ENCODE measurements at regions not wholly inside any gene's neighbourhood (a gene's known extent, or its start where the extent isn't known, plus 50 kb on each side); places are given as distances from the start of the nearest gene placed in this dataset.
"Not testable (repeated sequence)": the region's sequence is repeated elsewhere in the genome, so short reads cannot be mapped to it uniquely, and the experiment has no call there.

DNA sequence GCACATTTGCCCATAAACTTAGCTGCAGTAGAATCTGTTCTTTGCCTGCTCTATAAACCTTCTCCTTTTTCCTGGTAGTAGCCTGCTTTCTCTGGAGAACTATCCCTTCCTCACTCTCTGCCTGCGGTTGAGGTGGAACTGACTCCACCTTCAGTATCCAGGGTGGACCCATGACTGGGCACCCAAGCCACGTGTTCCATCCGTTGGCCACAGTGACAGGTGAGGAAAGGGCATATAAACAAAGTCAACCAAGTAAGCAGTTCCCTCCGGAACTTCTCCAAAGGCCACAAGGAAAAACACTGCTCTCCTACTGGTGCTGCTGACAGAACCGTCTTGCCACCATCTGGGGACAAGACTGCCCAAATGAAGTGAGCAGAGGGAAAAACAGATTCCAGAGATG lies 218.8 kb downstream of the TFAP2A start:
- H3K9me3 Mint-ChIP-seq = peaks cover 7% of the 10 kb centered on the region
- no peak overlapping the region for H3K4me3 Mint-ChIP-seq
- H3K27me3 Mint-ChIP-seq = no peaks in the 10 kb centered on the region
- H3K27ac Mint-ChIP-seq = no peak overlapping the region
- no peak for DNase-seq
- CTCF ChIA-PET = no interaction called here
- no peaks in the 10 kb centered on the region for H3K4me1 Mint-ChIP-seq
- no peaks in the 10 kb centered on the region for H3K36me3 Mint-ChIP-seq

DNA sequence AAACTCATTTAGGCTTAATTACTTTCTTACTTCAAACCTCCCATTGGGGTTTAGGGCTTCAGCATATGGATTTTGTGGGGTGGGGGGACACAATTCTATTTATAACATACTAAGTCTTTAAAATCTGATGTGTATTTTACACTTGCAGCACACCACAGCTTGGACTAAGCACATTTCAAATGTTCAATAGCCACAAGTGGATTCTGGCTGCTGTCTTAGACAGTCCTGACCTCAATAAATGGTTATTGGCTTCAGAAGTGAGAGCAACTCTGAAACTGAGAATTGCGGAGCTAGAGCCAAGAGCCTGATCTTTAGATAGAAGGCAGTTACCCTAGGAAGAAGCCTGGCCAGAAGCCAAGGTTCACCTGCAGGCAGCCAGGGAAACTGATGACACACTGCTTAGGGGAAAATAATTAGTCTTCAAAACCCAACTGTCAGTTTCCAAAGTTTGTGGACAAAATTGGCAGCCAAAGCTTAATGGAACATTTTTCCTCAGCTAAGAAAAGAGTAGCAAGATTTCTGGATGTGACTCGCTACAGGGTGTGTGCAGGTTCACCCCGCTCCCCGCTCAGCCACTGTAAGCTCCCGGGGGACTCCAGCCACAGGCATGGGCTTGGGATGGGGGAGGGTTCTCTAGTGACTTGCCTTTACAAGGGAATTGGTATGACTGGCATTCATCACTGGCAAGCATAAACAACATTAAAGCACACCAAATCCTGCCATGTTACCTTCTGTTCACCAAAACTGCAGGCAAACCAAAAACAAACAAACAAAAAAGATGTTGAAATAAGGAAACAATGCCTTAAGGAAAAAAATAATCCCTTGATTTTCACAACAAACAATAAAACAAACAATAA lies 219.8 kb downstream of the TFAP2A start:
- Mint-ChIP-seq H3K27ac (no peak overlapping the region), H3K9me3 (peaks cover 2% of the 10 kb centered on the region), H3K36me3 (no peaks in the 10 kb centered on the region), H3K4me3 (no peak overlapping the region), H3K4me1 (no peaks in the 10 kb centered on the region), H3K27me3 (no peaks in the 10 kb centered on the region)
- DNase-seq = no peak
- CTCF ChIA-PET = no interaction called here

DNA sequence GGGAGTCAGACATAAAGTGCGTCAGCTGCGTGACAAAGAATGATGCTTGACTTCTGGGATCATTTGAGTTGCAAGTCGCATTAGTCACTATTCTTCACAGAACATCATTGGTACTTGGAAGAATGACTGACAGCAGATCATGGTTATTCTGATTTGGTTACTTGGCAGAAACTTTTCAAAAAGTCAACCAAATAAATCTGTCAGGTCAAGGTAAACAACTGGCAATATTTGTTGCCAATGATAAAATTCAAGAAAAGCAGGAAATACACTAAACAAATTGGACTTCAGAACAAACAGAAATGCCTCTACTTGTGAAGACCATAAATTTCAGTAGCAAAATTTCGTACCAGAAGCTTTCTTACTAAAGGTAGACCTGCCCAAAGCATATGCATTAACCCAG lies 221.6 kb downstream of the TFAP2A start:
- H3K36me3 Mint-ChIP-seq = no peaks in the 10 kb centered on the region
- DNase-seq = no peak
- H3K4me1 Mint-ChIP-seq = no peaks in the 10 kb centered on the region
- H3K27me3 Mint-ChIP-seq = no peaks in the 10 kb centered on the region
- H3K9me3 Mint-ChIP-seq = no peaks in the 10 kb centered on the region
- CTCF ChIA-PET = no interaction called here
- no peak overlapping the region for H3K27ac Mint-ChIP-seq
- no peak overlapping the region for H3K4me3 Mint-ChIP-seq

DNA sequence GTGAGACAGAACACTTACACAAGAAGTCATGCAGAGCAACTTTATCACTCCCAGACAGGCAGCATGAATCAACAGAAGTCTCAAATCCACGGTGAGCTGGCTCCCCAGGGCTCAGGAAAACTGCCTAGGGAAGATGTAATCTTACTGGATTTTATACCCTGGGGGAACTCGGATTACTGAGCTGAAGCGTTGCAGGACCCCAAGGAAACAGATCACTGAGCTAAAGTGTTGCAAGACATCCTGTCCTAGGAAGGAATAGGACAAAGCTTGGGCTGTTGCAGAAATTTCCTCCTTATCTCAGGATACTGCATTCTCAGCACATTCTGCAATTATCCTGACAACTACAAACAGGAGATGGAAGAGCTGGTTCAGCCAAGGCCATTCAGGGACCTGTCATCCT lies 224.8 kb downstream of the TFAP2A start:
- no peaks in the 10 kb centered on the region for H3K4me1 Mint-ChIP-seq
- no peak overlapping the region for H3K4me3 Mint-ChIP-seq
- peaks cover 4% of the 10 kb centered on the region for H3K9me3 Mint-ChIP-seq
- DNase-seq = no peak
- H3K27ac Mint-ChIP-seq = no peak overlapping the region
- no peaks in the 10 kb centered on the region for H3K27me3 Mint-ChIP-seq
- H3K36me3 Mint-ChIP-seq = no peaks in the 10 kb centered on the region
- CTCF ChIA-PET = no interaction called here

DNA sequence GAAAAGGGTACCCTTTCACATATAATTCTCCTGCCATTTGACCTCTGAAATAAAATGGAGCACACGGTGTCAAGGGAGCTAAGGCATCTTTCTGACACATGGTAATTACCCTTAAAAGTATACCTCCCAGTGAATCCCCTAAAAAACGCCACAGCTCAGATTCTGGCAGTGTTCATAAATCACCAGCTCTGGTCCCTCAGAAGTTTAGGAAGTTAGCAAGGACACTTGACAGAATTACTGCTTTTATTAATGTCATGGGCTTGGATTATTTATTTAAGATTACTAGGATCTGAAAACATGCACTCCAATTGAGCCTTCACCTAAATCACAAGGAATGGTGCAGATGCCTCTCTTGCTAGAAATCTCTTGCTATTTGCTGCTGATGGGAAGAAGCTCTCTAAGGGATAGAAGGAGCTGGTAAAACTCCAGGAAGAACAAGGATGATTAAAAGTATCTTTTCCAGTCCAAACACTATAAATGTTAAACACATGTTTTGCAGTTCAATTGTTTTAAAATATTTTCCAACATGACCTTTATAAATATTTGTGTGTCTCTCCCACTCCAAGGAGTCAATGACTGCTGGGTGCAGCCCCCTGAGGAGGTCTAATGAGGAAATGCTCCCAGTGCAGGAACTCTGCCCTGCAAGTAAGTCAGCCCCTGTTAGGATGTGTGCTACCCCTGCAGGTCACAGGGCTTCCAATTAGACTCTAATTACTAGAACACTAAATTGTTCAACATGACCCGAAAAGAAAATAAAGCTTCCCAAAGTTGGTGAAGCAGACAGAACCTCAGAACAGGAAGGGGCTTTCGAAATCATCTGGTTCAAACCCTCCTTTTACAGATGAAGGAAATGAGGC lies 230.3 kb downstream of the TFAP2A start:
- H3K9me3 Mint-ChIP-seq = peaks cover 4% of the 10 kb centered on the region
- no peaks in the 10 kb centered on the region for H3K36me3 Mint-ChIP-seq
- no peaks in the 10 kb centered on the region for H3K27me3 Mint-ChIP-seq
- H3K27ac Mint-ChIP-seq = no peak overlapping the region
- CTCF ChIA-PET = no interaction called here
- DNase-seq = no peak
- no peak overlapping the region for H3K4me3 Mint-ChIP-seq
- no peaks in the 10 kb centered on the region for H3K4me1 Mint-ChIP-seq

DNA sequence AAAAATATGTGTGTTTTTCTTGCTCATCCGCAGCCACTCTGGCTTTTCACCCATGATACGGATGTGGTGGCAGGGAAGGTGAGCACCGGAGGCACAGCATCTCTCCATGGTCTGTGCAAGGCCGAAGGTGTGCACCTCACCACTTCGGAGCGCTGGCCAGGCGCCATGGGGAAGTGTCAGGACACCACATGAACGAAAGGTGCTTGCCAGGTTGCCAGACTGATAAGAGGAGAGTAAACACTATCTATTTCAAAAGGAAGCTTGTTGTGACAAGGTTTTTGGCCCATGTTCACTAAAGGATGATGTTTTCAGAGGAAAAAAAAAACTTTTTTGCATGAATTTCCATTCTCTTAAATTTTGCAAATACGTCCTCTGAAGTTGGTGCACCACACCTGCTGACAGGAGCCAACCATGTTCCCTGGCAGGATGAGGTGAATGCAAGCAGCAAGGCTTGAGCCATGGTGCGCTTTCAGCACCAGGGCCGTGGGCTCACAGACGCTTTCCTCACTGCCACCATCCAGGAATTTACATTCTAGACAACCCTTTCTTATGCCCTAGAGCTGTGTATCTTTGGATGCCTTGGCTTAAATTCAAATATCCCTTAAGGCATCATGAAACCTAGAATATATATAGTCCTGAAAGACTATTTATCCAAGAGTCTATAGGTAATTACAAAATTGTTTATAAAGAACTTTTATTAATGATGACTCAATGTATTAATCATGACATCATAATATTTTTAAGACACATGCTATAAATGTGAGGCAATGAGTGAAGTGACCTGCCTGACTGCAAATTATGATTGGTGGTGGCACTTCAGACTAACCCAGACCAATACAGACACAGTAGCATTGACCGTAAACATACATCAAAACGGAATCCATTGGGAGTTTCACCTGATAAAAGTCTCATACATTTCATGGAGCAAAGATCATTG lies 234.5 kb downstream of the TFAP2A start:
- CTCF ChIA-PET = no interaction called here
- H3K36me3 Mint-ChIP-seq = no peaks in the 10 kb centered on the region
- H3K4me1 Mint-ChIP-seq = no peaks in the 10 kb centered on the region

DNA sequence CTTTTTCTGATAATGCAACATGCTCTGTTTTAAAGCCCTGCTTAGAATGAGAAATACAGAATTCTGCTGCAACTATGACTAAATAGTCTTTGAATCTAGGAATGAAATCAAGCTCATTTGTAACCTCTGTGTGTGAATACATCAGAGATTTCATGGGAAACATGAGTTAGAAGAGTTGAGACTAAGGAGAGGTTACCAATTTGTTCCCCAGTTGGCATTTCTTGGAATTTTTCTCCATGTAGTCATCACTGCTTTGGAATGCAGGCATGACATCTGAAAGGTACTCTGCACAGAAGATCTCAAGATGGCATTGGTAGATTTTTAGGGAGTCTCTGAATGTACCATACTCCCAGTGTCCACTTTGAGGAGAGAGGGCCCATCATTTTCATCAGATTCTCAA lies 237.2 kb downstream of the TFAP2A start:
- H3K27ac Mint-ChIP-seq = no peak overlapping the region
- H3K9me3 Mint-ChIP-seq = peaks cover under 1% of the 10 kb centered on the region
- no peaks in the 10 kb centered on the region for H3K4me1 Mint-ChIP-seq
- no peak for DNase-seq
- no peaks in the 10 kb centered on the region for H3K36me3 Mint-ChIP-seq
- no peaks in the 10 kb centered on the region for H3K27me3 Mint-ChIP-seq
- CTCF ChIA-PET = no interaction called here
- no peak overlapping the region for H3K4me3 Mint-ChIP-seq

More for the DNA sequence above, 234.5 kb downstream of the TFAP2A start:
- no peak overlapping the region for H3K27ac Mint-ChIP-seq
- H3K4me3 Mint-ChIP-seq = no peak overlapping the region
- no peaks in the 10 kb centered on the region for H3K27me3 Mint-ChIP-seq
- DNase-seq = no peak
- H3K9me3 Mint-ChIP-seq = peaks cover 2% of the 10 kb centered on the region

DNA sequence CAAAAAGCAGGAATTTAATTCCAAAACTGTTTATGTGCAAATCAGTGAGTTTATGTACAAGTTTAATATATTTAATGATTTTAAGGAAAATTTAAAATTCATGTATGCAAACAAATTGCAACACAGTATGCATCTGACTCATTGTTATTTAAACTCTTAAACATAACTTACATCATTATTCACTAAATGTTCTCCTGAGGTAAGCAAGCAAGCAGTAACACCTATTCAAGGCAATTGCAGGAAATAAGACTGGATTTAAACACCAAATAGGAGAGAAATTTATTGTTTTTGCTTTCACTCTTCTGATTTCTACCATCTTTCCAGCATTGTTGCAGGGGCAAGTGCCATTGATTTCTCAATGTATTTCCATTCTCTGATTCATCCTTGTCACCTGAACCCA lies 239.5 kb downstream of the TFAP2A start:
- Mint-ChIP-seq H3K27ac (no peak overlapping the region), H3K9me3 (peaks cover 9% of the 10 kb centered on the region), H3K4me3 (no peak overlapping the region), H3K36me3 (no peaks in the 10 kb centered on the region), H3K27me3 (no peaks in the 10 kb centered on the region), H3K4me1 (no peaks in the 10 kb centered on the region)
- DNase-seq = no peak
- CTCF ChIA-PET = no interaction called here

DNA sequence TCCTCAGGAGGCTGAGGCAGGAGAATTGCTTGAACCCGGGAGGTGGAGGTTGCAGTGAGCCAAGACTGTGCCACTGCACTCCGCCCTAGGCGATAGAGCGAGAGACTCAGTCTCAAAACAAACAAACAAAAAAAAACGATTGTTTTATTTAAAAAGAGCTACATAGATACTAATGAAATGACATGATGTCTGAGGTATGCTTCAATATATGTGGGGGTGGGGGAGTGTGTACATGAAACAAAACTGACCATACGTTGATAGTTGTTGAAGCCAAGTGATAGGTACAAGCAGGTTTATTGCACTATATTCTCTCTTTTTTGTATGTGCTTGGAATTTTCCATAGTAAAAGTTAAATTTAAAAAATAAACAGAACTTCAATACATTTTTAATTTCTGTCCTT lies 240.1 kb downstream of the TFAP2A start:
- H3K27ac Mint-ChIP-seq = no peak overlapping the region
- H3K27me3 Mint-ChIP-seq = no peaks in the 10 kb centered on the region
- no peak for DNase-seq
- no peaks in the 10 kb centered on the region for H3K36me3 Mint-ChIP-seq
- no peak overlapping the region for H3K4me3 Mint-ChIP-seq
- CTCF ChIA-PET = no interaction called here
- no peaks in the 10 kb centered on the region for H3K4me1 Mint-ChIP-seq
- H3K9me3 Mint-ChIP-seq = peaks cover 9% of the 10 kb centered on the region

DNA sequence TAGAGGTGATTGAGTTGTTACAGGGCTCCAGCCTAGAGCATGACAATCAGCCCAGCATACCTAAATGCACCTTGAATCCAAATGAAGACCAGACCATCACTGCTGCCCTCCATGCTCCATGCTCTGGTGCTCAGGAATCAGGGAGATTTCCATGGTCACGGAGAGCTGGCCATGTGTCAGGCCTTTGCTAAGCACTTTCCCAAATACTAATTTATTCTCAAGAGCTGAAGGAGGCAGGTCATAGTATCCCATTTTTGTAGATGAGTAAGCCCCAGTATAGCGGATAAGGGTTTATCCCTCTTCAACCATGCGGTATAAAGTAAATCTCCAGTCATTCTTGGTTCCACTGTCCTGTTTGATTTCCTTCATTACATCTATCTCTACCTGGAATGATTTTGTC lies 240.8 kb downstream of the TFAP2A start:
- no peaks in the 10 kb centered on the region for H3K27me3 Mint-ChIP-seq
- CTCF ChIA-PET = no interaction called here

DNA sequence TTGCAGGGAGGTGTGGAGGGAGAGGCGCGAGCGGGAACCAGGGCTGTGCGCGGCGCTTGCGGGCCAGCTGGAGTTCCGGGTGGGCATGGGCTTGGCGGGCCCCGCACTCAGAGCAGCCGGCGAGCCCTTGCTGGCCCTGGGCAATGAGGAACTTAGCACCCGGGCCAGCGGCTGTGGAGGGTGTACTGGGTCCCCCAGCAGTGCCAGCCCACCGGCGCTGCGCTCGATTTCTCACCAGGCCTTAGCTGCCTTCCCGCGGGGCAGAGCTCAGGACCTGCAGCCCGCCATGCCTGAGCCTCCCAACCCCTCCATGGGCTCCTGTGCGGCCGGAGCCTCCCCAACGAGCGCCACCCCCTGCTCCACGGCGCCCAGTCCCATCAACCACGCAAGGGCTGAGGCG lies 243.2 kb downstream of the TFAP2A start:
- H3K4me1 Mint-ChIP-seq, H3K4me3 Mint-ChIP-seq, H3K27me3 Mint-ChIP-seq, H3K27ac Mint-ChIP-seq, DNase-seq, H3K9me3 Mint-ChIP-seq, H3K36me3 Mint-ChIP-seq, CTCF ChIA-PET: not testable (repeated sequence)

More for the DNA sequence above, 240.8 kb downstream of the TFAP2A start:
- H3K4me1 Mint-ChIP-seq = no peaks in the 10 kb centered on the region
- peaks cover 9% of the 10 kb centered on the region for H3K9me3 Mint-ChIP-seq
- no peak overlapping the region for H3K4me3 Mint-ChIP-seq
- H3K36me3 Mint-ChIP-seq = no peaks in the 10 kb centered on the region
- no peak for DNase-seq
- no peak overlapping the region for H3K27ac Mint-ChIP-seq

DNA sequence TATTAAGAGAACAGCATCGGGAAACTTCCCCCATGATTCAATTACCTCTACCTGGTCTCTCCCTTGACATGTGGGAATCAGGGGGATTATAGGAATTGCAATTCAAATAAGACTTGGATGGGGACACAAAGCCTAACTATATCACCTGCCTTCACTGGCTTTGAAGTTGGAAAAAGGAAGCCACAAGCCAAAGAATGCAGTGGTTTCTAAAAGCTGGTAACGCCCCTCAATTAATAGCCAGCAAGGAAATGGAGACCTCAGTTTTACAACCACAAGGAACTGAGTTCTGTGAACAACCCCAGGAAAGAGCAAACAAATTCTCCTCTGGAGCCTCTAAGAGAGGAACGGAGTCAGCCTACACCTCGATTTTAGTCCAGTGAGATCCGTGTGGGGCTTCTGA lies 244.1 kb downstream of the TFAP2A start:
- DNase-seq = no peak
- Mint-ChIP-seq H3K27ac (no peak overlapping the region), H3K36me3 (no peaks in the 10 kb centered on the region), H3K4me1 (no peaks in the 10 kb centered on the region), H3K9me3 (peaks cover 9% of the 10 kb centered on the region), H3K27me3 (no peaks in the 10 kb centered on the region), H3K4me3 (no peak overlapping the region)
- CTCF ChIA-PET = no interaction called here

DNA sequence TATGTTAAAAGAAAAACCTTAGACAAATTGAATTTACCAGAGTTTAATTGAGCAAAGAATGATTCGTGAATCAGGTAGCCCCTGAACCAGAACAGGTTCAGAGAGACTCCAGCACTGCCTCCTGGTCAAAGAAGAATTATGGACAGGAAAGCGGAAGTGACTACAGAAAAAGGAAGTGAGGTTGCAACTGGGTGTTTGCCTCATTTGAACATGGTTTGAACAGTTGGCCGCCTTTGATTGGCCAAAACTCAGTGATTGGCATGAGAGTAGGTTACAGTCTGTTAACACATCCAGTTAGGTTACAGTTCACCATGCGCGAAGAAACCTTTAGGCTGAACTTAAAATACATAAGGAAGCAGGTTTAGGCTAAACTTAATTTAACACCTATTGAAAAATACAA lies 248.8 kb downstream of the TFAP2A start:
- H3K4me1 Mint-ChIP-seq = no peaks in the 10 kb centered on the region
- DNase-seq = no peak
- no peaks in the 10 kb centered on the region for H3K36me3 Mint-ChIP-seq
- H3K27me3 Mint-ChIP-seq = no peaks in the 10 kb centered on the region
- no peak overlapping the region for H3K27ac Mint-ChIP-seq
- peaks cover 3% of the 10 kb centered on the region for H3K9me3 Mint-ChIP-seq
- no peak overlapping the region for H3K4me3 Mint-ChIP-seq
- CTCF ChIA-PET = no interaction called here

DNA sequence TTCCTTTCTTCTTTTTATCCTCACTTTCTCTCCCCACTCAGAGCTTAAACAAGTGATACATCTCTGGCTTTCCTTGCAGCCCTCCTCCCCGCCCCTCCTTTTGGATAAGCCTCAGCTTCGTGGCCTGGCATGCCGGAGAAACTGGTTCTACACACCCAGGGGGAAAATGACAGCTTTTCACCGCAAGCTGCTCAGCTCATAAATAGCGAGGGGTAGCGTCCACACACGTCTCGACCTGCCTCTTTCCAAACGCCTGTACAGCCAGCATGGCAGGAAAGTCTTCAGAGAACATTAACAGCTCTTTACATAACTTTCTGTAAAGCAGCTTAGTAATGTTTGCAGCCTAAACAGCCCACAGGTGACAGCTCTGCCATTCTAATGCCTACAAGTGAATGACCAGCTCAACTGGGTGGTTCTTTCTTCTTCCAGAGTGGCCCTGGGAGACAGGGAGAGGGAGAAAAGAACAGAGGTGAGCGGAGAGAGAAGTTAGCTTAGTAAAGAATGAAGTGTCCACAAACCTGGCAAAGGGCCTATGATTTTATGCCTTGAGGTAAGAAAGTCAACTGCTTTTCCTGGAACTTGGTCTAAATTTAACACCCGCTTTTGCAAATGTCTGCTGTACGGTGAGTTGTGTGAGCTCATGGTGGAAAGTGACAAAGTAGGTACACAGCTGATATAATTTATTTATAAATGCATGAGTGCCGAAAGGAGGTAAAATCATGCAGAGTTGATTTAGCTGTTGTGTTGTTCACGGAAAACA lies 251.5 kb downstream of the TFAP2A start:
- no peaks in the 10 kb centered on the region for H3K4me1 Mint-ChIP-seq
- H3K27me3 Mint-ChIP-seq = no peaks in the 10 kb centered on the region
- H3K4me3 Mint-ChIP-seq = no peak overlapping the region
- CTCF ChIA-PET = no interaction called here
- no peak for DNase-seq
- no peaks in the 10 kb centered on the region for H3K9me3 Mint-ChIP-seq
- no peaks in the 10 kb centered on the region for H3K36me3 Mint-ChIP-seq
- no peak overlapping the region for H3K27ac Mint-ChIP-seq
